Effector CD4-positive, alpha-beta T cell (primary cell): ENCODE measurements at regions not wholly inside any gene's neighbourhood (a gene's known extent, or its start where the extent isn't known, plus 50 kb on each side); places are given as distances from the start of the nearest gene placed in this dataset.
"Not testable (repeated sequence)": the region's sequence is repeated elsewhere in the genome, so short reads cannot be mapped to it uniquely, and the experiment has no call there.

Experiments used
- DNase-seq: peaks from one replicate; pipeline ENCODE4 v3.0.0-alpha.2; 2020

DNA sequence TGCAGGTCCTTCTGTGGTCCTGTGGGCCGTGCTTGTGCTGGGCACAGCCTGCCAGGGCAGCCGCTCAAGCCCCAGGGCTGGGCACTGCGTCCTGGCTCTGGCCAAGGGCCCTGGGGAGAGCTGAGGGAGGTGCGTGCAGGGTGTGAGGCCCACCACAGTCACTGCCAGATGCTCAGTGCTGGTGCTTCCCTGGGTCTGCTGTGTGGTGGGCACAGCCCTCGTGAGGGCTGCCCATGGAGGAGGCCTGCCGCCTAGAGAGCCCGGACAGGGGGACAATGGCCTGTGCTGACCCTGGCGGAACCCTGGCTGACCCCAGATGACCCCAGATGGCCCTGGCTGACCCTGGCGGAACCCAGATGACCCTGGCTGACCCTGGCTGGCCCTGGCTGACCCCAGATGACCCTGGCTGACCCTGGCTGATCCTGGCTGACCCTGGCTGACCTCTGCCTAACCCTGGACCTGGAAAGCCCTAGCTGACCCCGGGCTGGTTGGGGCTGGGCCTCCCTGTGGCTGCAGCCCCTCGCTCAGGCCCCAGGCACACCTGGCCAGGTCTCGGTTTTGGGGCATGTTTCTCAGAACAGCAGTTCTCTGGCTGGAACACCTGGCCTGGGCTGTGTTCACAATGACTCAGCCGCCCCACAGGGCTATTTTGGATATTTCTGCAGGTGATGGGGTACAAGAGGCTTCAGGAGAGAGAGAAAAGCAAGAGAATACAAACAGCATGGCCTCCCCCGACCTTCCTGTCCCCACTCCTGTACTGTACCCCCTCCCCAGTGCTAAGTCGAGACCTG, 55.4 kb downstream of the TMEM121 start:
- no peak for DNase-seq

DNA sequence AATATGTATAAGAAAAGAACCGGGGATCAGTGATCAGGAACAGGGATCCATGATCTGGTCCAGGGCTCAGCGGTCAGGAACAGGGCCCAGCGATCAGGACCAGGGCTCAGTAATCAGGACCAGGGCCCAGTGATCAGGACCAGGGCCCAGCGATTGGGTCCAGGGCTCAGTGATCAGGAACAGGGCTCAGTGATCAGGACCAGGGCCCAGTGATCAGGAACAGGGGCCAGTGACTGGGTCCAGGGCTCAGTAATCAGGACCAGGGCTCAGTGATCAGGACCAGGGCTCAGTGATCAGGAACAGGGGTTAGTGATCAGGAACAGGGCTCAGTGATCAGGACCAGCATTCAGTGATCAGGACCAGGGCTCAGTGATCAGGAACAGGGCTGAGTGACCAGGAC, 56.3 kb downstream of the TMEM121 start:
- no peak for DNase-seq

DNA sequence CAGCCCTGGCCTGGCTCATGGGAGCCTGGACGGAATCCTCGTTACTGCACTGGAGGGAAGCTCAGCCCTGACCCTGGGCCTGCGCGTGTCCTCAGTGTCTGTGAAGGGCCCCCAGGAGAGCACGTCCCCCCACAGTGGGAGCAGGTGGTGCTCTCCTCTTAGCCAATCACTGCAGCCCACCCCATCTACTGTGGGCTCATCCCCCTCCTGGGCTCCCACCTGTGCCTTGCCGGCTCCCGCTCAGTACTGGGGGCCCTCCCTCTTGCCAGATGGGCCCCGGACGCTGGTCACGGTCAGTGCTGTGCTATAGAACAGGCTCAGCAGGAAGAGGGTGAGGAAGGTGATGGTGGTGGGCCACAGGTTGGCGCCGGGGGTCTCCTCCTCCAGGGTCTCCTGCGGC, 57.5 kb downstream of the TMEM121 start:
- DNase-seq: not testable (repeated sequence)

DNA sequence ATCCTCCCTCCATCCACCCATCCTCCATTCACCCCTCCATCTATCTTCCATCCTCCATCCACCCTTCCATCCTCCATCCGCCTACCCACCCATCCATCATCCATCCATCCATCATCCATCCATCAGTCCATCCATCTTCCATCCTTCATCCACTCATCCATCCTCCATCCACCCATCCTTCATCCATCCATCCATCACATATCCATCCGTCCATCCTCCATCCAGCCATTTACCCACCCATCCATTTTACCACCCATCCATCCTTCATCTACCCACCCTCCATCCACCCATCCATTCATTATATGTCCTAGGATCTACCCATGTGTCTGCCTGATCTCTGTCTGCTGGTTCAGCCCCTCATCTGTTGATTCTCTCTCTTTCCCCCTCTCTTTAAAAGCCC, 58.9 kb downstream of the TMEM121 start:
- DNase-seq: not testable (repeated sequence)

DNA sequence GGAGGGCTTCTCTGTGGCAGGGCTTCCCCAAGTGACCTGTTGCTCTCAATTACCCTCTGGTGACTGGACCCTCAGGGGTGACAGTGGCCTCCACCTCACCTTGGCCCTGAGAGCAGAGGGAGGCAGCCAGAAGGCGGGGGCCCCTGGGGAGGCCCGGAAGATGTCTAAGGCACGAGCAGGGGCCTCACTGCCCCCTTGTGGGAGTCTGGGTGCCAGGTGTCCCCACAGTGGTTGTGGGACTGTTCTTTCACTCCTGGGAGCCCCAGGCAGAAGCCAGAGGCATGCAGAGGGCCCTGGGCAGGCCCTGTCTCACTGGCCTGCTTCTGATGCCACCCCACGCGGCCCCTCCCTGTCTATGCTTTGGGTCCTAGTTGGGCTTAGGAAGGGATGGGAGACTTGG, 59.3 kb downstream of the TMEM121 start:
- not testable (repeated sequence) for DNase-seq

DNA sequence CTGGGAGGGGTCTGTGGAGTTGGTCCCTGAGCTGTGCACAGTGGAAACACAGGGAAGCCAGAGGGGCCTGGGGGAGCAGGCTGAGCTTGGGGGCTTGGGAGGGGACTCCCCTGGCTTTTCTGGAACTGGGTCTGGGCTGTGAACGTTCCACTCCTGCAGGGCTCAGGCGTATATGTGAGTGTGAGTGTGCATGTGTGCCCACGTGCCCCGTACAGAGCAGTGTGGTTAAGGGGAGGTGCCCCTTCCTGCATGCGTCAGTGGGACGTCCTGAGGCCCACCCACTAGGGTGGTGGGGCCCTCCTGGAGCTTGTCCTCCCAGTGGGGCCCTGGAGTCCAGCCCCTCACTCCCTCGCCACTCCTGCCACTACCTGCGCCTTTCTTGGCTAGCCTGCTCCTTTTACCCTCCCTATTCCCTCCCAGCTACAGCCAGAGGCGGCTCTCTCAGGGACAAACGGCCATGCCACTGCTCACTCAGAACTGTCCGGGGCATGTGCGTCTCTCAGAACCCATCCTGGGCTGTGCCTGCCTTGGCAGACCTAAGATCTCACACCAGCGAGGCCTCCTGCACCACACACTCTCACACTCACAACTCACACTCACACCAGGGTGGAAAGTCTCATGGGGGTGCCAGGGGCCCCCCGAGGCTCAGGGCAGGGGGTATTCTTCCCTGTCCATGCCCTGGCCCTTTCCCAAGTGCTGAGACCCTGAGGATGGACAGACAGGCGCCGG, 59.9 kb downstream of the TMEM121 start:
- not testable (repeated sequence) for DNase-seq

DNA sequence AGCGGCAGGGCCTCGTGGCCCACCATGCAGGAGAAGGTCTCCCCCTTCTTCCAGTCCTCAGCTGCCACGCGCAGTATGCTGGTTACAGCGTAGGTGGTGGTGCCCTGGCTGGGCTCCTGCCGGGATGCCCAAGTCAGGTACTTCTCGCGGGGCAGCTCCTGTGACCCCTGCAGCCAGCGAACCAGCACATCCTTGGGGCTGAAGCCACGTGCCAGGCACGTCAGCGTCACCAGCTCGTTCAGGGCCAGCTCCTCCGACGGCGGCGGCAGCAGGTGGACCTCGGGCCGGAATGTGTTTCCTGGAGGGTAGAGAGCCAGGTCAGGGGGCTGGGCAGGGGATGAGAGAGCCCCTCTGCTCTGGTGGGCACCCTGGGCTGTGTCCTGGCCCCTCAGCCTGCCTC, 60.7 kb downstream of the TMEM121 start:
- not testable (repeated sequence) for DNase-seq

DNA sequence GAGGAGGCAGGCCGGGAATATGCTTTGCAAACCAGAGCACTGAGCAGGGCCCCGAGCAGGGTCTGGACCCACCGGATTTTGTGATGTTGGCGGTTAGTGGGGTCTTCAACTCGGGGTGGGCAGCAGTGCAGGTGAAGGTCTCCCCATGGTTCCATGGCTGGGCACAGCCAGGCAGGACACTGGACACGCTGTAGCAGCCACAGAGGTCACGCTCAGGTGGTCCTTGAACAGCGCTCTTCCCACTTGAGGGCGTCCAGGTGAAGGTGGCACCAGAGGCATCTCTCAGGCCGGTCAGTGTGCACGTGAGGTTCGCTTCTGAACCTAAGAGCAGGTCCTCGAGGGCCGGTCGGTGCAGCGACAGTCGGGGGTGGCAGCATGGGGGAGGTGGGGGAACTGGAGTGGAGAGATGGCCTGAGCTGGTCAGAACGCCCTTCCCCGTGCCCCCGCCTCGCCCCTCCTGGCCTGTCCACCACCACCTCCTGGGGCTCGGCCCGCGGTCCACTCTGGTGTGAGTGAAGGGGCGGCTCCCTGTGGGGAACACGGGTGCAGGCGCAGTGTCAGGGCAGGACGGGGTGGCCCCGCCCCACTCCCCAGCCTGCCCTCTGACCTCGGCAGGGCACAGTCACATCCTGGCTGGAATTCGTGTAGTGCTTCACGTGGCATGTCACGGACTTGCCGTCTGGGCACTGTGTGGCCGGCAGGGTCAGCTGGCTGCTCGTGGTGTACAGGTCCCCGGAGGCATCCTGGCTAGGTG, 61.3 kb downstream of the TMEM121 start:
- not testable (repeated sequence) for DNase-seq

DNA sequence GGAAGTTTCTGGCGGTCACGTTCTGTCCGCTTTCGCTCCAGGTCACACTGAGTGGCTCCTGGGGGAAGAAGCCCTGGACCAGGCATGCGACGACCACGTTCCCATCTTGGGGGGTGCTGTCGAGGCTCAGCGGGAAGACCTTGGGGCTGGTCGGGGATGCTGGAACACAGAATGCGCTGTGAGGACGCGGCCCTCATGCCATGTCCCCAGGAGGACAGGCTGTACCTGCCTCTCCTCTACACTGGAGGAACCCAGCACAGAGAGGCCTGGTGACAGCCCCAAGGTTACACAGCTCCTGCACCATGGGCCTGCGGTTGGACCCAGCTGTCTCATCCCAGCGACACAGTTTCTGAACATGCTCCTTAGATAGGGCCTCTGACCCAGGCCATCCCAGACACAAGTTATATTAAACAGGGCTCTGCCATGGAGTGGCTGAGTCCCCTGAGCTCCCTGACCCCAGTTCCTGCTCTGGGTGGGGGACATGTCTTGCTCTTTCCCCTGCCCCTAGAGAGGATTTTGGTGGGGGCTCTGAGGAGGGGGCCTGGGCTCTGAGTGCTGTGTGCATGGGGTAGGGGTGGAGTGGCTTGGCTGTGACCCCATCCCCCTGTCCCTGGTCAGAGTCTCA, 62.0 kb downstream of the TMEM121 start:
- DNase-seq: no peak

DNA sequence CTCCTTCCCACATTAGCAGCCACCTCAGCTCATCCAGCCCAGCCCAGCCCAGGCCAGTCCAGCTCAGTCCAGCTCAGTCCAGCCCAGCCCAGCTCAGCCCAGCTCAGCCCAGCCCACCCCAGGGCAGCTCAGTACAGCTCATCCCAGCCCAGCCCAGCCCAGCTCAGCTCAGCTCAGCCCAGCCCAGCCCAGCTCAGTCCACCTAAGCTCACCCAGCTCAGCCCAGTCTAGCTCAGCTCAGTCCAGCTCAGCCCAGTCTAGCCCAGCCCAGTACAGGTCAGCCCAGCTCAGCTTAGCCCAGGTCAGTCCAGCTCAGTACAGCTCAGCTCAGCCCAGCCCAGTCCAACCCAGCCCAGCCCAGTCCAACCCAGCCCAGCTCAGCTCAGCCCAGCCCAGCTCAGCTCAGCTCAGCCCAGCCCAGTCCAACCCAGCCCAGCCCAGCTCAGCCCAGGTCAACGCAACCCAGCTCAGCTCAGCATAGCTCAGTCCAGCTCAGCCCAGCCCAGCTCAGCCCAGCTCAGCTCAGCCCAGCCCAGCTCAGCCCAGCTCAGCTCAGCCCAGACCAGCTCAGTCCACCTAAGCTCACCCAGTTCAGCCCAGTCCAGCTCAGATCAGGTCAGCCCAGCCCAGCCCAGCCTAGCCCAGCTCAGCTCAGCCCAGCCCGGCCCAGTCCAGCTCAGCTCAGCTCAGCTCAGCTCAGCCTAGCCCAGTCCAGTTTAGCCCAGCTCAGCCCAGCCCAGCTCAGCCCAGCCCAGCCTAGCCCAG, 63.0 kb downstream of the TMEM121 start:
- no peak for DNase-seq

DNA sequence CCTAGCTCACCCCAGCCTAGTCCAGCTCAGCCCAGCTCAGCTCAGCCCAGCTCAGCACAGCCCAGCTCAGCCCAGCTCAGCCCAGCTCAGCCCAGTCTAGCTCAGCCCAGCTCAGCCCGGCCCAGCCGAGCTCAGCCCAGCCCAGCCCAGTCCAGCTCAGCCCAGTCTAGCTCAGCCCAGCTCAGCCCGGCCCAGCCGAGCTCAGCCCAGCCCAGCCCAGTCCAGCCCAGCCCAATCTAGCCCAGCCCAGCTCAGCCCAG, 63.5 kb downstream of the TMEM121 start:
- DNase-seq: not testable (repeated sequence)

DNA sequence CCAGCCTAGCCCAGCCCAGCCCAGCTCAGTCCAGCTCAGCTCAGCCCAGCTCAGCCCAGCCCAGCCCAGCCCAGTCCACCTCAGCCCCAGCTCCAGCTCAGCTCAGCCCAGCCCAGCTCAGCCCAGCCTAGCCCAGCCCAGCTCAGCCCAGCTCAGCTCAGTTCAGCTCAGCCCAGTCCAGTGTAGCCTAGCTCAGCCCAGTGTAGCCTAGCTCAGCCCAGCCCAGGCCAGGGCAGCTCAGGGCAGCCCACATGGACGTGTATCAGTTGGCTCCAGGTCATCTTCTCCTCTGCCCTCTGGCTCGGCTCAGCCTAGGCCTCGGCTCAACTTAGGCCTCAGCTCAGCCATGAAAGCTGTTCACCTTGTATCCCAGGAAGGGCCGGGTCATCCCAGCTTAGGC, 64.7 kb downstream of the TMEM121 start:
- no peak for DNase-seq

DNA sequence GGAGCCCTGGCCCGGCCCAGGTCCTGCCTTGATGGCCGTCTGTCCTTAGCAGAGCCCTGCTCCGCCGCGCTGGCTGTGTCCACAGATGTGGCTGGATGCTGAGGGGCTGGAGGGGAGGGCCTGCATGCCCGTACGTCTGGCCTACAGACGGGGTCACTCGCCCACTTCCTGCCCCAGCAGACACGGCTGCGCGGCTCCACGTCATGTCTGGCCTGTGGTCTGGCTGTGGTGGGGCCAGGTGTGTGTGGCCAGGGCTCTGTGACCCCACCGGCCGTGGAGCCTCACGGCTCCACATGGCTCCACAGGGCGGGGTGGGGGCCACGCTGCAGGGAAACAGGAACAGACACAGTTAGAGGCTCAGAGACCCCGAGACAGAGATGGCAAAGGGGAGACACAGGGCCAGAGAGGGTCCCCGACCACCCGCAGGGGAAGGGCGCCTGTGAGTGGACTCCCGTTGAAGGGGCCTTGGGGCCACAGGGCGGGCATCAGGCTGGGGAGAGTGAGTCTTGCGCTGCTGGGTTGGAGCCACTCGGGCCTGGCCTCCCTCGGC, 65.5 kb downstream of the TMEM121 start:
- DNase-seq: not testable (repeated sequence)

DNA sequence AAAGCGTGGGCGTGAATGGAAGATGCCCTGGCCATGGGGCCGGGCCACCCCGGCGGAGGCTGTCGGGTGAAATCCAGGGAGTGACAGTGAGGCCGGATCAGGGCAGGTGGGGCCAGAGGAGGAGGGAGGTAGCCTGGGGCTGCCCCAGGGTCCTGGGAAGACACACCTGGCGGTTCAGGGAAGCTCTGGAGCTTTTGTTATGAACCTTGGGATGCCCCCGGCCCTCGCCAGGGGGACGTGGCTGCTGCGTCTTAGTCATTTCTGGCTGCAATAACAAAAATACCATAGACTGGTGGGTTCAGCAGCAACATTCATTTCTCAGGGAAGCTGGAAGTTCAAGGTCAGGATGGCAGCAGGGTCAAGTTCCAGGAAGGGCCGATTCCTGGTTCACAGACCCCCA, 66.3 kb downstream of the TMEM121 start:
- DNase-seq: not testable (repeated sequence)

DNA sequence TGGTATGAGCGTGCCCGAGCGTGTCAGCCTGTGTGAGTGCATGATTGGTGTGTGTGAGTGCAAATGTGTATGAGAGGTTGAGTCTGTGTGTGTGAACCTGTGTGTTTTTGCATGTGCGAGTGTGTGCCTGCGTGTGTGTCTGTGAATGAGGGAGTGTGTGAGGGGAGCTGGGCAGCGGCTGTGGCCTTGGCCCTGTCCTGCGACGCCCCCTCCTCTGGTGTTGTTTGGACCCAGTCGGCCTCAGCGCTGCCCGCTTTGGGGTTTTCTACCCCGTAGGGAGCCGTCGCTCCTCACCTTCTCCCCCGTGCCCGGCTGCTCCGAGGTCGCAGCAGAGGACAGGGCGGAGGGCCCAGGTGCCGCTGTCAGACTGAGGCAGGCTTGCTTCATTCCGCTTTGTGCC, 69.0 kb downstream of the TMEM121 start:
- DNase-seq: not testable (repeated sequence)

DNA sequence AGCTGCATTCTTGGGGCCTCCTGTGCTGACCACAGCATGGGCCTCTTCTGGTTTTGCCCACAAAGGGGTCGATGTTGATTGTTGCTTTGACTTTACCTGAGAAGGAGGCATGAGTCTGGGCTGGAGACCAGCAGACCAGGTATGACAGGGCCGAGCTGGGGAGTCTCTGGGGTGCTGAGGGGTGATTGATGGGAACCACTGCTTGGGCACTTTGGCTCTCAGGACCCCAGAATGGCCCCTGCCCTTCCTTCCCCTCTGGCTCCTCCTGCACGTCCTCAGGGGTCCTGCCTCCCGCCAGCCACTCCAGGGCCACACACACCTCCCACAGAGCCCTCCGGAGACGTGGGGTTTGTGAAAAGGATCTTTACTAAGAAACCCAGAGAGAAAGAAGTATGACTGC, 70.0 kb downstream of the TMEM121 start:
- not testable (repeated sequence) for DNase-seq

DNA sequence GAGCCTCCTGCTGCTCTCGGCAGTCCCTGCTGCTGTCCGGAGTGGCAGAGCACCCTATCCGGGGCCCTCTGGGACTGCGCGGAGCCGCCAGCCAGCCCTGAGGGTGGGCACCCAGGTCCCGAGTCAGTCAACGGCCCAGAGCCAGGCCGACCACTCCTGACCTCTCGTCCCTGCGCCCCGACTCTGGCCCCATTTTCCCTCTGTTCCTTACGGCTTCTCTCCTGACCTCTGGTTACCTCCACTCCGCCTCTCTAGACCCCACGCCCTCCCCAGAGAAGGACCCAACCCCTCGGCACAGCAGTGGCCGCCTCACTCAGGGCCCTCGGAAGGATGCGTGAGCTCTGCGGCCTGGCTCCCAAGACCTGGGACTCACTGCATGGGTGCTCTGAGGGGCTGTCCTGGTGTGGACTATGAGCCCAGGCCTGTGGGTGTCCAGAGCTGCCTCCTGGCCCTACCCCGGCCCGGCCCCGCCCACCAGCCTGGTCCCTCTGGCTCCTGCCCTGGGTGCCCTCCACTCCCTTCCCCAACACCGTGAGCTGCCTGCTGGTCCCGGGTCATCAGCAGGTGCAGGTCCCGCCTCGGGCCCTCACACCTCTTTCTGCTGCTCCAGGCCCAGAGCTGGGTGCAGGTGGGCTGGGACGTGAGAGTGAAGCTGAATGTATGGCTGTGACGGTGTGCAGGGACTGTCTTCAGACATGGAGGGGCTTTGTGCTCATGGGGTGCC, 71.8 kb downstream of the TMEM121 start:
- not testable (repeated sequence) for DNase-seq

DNA sequence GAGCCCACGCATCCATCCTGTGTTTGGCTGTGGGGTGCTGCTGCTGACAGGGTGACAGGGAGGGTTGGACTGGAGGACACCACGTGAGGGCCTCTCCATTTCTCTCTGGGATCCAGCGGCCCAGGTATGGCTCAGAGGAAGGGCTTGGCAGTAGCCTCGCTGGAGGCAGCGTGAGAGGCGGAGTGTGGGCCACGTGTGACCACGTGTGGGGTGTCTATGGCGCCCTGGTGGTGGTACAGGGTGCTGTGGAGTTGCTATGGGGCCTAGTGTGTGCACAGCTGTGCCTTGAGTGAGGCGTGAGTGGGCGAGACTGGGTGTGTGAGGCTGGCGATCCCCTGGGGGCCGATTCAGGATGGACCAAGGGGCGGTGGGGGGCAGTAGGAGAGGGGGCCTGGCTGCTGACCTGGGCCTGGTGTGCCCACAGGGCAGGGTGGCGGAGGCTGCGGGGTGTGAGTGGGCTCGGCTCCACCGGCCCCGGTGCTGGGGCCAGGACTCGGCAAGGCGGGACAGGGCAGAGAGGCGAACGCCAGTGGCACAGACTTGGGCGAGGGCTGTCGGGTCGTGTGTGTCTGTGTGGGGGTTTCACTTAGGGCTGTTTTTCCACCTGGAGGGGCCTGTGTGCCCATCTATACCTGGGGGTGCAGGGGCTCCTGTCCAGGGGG, 72.7 kb downstream of the TMEM121 start:
- not testable (repeated sequence) for DNase-seq

DNA sequence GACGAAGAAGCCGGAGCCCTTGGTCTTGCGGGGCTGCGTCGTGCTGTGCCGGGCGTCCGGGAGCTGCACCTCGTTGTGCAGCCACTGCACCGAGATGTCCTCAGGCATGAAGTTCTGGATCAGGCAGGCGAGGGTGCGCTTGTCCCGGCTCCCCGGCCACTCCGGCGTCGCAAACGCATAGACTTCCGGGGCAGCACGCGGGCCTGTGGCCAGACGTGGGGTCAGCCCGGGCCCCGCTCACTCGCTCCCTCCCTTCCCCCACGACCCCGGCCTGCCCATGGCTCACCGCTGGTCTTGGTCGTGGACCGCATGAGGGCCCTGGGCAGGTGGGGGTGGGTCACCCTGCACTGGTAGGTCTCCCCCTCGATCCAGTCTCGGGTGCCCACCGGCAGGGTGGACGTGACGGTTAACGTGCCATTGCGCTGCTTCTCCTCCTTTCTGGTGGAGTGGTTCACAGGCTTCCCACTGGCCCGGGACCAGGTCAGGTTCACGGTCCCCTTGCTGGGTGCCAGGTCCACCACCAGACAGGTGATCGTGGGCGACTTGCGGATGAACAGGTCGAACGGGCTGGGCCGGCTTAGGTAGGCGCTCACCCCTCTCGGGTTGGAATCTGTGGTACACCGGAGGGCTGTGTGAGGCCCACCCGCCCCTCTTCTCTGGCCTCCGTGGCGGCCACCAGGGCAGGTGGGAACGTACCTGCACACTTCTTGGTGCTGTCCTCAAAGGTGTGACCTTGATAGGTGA, 74.0 kb downstream of the TMEM121 start:
- DNase-seq: not testable (repeated sequence)

DNA sequence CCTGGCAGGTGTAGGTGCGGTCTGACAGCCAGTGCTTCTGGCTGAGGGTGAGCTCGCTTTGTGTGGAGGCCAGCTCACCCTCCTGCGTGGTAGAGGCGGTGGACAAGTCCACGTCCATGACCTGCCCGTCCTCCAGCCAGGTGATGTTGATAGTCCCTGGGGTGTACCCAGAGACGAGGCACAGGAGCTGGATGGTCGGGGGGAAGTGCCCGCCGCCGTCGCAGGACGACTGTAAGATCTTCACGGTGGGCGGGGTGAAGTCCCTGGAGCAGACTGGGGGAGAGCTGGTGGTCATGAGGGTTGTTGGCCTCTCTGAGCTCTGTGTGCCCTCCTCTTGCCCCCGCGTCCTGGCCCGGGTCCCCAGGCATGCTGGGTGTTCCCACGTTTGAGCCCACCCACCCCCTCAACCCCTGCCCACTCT, 74.6 kb downstream of the TMEM121 start:
- no peak for DNase-seq
